H1 (cell line): ENCODE measurements at regions not wholly inside any gene's neighbourhood (a gene's known extent, or its start where the extent isn't known, plus 50 kb on each side); places are given as distances from the start of the nearest gene placed in this dataset.

Experiments
- ASH2L ChIP-seq: fragments of 200-600, 300-600 bp; sonication (generic); IDR thresholded peaks from one replicate; pipeline ENCODE4 v1.7.1; 2017; ENCODE audit warnings: low read length
- BACH1 ChIP-seq: IDR thresholded peaks from 2 replicates; pipeline ENCODE4 v1.6.1; 2012; ENCODE audit warnings: low read length, improper control_type of control experiment
- E2F6 ChIP-seq: IDR thresholded peaks from 2 replicates; pipeline ENCODE4 v1.6.1; 2012; ENCODE audit warnings: inconsistent platforms
- POLR2AphosphoS5 ChIP-seq: IDR thresholded peaks from 2 replicates; pipeline ENCODE4 v1.6.1; 2011; ENCODE audit warnings: low read depth, low read length
- SP1 ChIP-seq: IDR thresholded peaks from 2 replicates; pipeline ENCODE4 v1.6.1; 2011; ENCODE audit warnings: low read depth, low read length

- TF ChIP-seq POLR2AphosphoS5 (no peak), E2F6 (no peak), SP1 (no peak), ASH2L (no peak), BACH1 (no peak)
- TF ChIP-seq, all 59 proteins: peak for 0
Measured at GRCh38 chr10:4125776-4126175, 340.8 kb upstream of the KLF6 start (continued).
